ENCODE measurements at regions not wholly inside any gene's neighbourhood (a gene's known extent, or its start where the extent isn't known, plus 50 kb on each side); places are given as distances from the start of the nearest gene placed in this dataset.

DNA sequence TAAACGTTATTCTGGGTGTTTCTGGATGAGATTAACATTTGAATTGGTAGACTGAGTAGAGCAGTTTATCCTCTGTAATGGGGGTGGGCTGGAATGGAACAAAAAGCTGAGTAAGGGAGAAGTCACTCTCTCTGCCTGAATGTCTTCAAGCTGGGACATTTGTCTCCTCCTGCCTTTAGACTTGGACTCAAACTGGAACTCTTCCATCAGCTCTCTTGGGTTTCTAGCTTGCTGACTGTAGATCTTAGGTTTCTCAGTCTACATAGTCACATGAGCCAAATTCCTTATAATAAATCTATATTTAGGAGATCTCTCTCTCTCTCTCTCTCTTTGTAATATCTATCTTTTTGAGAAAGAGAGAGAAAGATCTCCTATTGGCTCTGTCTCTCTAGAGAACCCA, 553.3 kb upstream of the CDH11 start:
- ATAC-seq (no peak), DNase-seq (ENCODE audit: low read depth, low spot score) (no peak)
- Histone ChIP-seq H3K27ac (ENCODE audit: low read depth, low read length) (no peak overlapping the region), H3K4me2 (ENCODE audit: low read length) (no peak overlapping the region), H3K4me1 (ENCODE audit: control insufficient read depth in 1 of 2, insufficient read depth in 2 of 2, low read length in 2 of 2) (no peaks in the 10 kb centered on the region), H3K79me2 (ENCODE audit: insufficient read depth, low read length) (no peaks in the 10 kb centered on the region), H2AFZ (ENCODE audit: low read depth, low read length, poor library complexity, severe bottlenecking) (no peak overlapping the region), H3K9me3 (ENCODE audit: control insufficient read depth in 1 of 2, insufficient read depth in 1 of 2, low read depth in 1 of 2, low read length in 2 of 2) (no peaks in the 10 kb centered on the region), H3K27me3 (ENCODE audit: insufficient read depth, low read length) (no peaks in the 10 kb centered on the region), H3K9me2 (ENCODE audit: insufficient read depth) (no peaks in the 10 kb centered on the region), H3K9ac (ENCODE audit: low read length) (no peak overlapping the region), H3K4me3 (replicated peaks in 1 of 2; ENCODE audit: low read depth in 1 of 2, low read length in 2 of 2) (no peak overlapping the region), H4K20me1 (ENCODE audit: insufficient read depth) (no peaks in the 10 kb centered on the region), H3K36me3 (ENCODE audit: control insufficient read depth in 1 of 2, insufficient read depth in 2 of 2, low read length in 2 of 2) (no peaks in the 10 kb centered on the region)
- BruUV-seq (replicated peaks) = no TSS peak
- ChIA-PET RAD21 (ENCODE audit: low non-redundant PET in 1 of 2, low total read pairs in 2 of 2, uncharacterized antibody in 2 of 2, unreplicated experiment in 2 of 2) (no interaction called here), CTCF (no interaction called here), POLR2A (no interaction called here)
- intact Hi-C loops (cut with micrococcal nuclease) = no loop called here
- TF ChIP-seq, protein P1, sequence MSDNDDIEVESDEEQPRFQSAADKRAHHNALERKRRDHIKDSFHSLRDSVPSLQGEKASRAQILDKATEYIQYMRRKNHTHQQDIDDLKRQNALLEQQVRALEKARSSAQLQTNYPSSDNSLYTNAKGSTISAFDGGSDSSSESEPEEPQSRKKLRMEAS (IDR thresholded peaks at IDR 0.05) = no peak
- TF ChIP-seq TCF7L2 (IDR thresholded peaks at IDR 0.05; ENCODE audit: borderline replicate concordance, extremely low read depth, insufficient read depth, insufficient read length) = no peak
- TF ChIP-seq SP1 (IDR thresholded peaks at IDR 0.05; ENCODE audit: low read depth) = no peak
- TF ChIP-seq, protein P2, sequence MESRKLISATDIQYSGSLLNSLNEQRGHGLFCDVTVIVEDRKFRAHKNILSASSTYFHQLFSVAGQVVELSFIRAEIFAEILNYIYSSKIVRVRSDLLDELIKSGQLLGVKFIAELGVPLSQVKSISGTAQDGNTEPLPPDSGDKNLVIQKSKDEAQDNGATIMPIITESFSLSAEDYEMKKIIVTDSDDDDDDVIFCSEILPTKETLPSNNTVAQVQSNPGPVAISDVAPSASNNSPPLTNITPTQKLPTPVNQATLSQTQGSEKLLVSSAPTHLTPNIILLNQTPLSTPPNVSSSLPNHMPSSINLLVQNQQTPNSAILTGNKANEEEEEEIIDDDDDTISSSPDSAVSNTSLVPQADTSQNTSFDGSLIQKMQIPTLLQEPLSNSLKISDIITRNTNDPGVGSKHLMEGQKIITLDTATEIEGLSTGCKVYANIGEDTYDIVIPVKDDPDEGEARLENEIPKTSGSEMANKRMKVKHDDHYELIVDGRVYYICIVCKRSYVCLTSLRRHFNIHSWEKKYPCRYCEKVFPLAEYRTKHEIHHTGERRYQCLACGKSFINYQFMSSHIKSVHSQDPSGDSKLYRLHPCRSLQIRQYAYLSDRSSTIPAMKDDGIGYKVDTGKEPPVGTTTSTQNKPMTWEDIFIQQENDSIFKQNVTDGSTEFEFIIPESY (IDR thresholded peaks at IDR 0.05; ENCODE audit: extremely low read depth, insufficient replicate concordance, low read length) = no peak
- TF ChIP-seq YY1 (IDR thresholded peaks at IDR 0.05; ENCODE audit: extremely low read depth, insufficient replicate concordance, low read depth, low read length) = no peak
- no peak for TF ChIP-seq JUND (IDR thresholded peaks at IDR 0.05)
- TF ChIP-seq FOSL1 (IDR thresholded peaks at IDR 0.05; ENCODE audit: low read depth) = no peak
- TF ChIP-seq POLR2A (IDR thresholded peaks at IDR 0.05; ENCODE audit: borderline replicate concordance, extremely low read depth, insufficient read depth, insufficient read length) = no peak
- TF ChIP-seq CEBPB (IDR thresholded peaks at IDR 0.05; ENCODE audit: low read depth) = no peak
- no peak for TF ChIP-seq RAD21 (IDR thresholded peaks at IDR 0.05; ENCODE audit: low read depth)
- no peak for TF ChIP-seq SRF (IDR thresholded peaks at IDR 0.05; ENCODE audit: low read depth)
- TF ChIP-seq, protein P3, sequence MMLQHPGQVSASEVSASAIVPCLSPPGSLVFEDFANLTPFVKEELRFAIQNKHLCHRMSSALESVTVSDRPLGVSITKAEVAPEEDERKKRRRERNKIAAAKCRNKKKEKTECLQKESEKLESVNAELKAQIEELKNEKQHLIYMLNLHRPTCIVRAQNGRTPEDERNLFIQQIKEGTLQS (IDR thresholded peaks at IDR 0.05) = no peak
